ENCODE measurements at regions not wholly inside any gene's neighbourhood (a gene's known extent, or its start where the extent isn't known, plus 50 kb on each side); places are given as distances from the start of the nearest gene placed in this dataset.
"Not testable (repeated sequence)": the region's sequence is repeated elsewhere in the genome, so short reads cannot be mapped to it uniquely, and the experiment has no call there.

DNA sequence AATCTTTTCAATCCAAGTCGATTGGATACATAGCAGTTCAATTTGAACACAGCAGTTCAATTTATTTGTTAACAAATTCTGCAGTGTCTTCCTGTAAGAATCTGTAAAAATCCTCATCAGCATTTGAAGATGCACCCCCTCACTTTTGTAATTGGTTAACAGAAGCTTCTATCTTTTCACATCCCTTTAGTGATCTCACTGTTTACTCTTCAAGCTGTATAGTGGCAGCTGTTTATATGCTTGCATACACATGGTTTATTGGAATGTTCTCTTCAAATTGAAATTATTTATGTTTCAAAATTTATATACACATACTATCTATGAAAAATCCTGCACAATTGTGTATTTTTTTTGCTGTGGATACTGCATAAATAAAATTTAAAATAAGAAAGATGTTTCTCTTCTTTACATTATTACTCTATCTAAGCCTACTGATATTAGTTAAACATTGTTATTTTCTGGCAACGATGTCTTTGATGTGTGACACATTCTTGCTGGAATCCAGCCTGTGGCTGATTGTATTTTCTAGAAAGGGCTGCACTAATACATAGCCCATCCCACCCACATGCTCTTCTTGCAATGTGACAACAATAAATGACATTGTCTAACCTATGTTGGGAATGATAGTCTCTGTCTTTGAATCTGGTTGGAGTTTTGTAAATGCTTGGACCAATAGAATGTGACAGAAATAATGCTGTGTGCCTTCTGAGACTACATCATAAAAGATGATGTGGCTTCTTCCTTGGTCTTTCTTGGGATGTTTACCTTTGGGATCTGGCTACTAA is 573.0 kb downstream of the CD109 start:
- DNase-seq, result no peak

DNA sequence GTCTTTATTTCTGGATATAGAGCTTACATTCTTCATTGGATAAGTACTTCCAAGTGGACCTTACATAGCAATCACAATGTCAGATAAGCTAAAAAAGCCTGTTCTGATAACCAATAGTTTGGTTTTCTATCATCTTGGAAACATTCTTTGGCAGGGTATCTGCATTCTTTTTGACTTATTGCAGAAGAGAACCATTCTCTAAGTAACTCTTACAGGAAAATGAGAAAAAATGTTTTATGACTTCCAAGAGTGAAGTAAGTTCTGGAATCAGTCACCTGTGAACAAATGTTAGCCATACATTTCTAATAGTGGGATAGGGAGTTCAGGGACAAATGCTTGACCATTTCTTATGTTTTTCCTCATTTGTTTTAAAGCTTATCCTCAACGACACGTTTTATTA is 564.0 kb downstream of the CD109 start:
- no peak for DNase-seq

DNA sequence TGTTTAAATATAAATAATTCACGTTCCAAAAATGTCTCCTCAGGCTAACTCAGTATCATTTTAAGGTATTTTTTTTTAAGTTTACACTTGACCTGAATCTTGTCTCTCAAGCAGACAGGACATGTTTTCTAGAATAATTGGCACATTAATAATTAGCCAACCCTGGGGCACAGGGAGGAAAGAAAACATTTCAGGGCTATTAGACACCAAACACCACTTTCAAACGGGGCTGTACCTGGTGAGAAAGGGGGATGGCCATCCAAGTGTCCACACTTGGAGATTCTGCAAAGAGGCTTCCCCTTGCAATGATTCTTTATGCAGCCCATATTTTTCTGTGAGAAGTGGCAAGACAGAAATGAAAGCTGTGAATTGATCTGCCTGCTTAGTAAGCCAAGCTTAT is 560.8 kb downstream of the CD109 start:
- DNase-seq, result no peak

DNA sequence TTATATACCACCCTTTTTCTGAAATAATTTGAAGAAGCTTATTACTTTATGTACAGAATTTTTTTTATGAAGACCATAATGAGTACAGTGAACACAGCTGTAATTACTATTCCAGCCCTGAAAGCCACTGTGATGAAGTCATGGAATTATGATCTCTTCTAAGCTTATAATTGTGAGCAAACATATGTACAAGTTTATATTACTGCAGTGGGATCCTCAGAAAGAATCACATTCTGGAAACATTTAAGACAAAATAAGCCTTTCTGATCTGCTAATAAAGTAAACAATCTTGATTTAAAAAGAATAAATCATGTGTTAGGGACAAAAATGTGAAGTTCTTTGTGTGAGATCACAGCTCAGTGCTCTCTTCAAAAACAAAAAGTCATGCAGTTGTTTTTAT is 560.4 kb downstream of the CD109 start:
- no peak for DNase-seq

DNA sequence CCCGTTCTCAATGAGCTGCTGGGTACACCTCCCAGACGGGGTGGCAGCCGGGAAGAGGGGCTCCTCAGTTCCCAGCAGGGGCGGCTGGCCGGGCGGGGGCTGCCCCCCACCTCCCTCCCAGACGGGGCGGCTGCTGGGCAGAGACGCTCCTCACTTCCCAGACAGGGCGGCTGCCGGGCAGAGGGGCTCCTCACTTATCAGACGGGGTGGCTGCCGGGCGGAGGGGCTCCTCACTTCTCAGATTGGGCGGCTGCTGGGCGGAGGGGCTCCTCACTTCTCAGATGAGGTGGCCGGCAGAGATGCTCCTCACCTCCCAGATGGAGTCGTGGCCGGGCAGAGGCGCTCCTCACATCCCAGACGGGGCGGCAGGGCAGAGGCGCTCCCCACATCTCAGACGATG is 559.0 kb downstream of the CD109 start:
- DNase-seq, result not testable (repeated sequence)

DNA sequence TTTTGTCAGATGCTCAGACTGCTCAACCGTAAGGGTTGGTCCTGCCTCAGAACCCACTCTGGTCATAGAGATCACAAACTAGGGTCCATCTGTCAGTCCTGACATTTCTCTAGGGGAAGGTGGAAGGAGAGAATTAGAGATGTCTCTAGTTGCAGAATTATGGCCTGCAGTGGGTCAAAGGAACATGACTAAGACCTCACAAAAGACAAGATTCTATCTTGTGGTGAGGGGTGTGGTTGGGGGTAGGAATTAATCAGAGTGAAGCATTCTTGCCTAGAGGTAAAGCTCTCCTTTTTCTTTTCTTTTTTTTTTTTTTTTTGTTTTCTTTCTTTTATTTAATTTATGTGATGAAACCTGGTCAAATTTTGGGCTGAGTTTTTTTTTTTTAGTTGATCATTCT is 558.1 kb downstream of the CD109 start:
- DNase-seq, result not testable (repeated sequence)

DNA sequence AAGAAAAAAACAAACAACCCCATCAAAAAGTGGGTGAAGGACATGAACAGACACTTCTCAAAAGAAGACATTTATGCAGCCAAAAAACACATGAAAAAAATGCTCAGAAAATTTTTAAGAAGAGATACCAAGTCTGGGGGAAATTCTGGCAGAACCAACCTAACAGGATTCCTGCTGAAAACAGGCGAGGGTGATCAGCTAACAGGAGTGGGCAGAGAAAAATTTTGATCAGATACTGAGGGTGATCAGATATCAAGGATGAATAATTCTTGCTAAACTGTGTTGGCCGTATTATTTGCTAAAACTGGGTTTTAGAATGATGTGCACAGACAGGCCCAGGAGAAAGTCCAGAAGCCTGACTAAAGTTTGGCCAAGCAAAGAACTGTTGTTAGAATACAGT is 557.3 kb downstream of the CD109 start:
- no peak for DNase-seq

DNA sequence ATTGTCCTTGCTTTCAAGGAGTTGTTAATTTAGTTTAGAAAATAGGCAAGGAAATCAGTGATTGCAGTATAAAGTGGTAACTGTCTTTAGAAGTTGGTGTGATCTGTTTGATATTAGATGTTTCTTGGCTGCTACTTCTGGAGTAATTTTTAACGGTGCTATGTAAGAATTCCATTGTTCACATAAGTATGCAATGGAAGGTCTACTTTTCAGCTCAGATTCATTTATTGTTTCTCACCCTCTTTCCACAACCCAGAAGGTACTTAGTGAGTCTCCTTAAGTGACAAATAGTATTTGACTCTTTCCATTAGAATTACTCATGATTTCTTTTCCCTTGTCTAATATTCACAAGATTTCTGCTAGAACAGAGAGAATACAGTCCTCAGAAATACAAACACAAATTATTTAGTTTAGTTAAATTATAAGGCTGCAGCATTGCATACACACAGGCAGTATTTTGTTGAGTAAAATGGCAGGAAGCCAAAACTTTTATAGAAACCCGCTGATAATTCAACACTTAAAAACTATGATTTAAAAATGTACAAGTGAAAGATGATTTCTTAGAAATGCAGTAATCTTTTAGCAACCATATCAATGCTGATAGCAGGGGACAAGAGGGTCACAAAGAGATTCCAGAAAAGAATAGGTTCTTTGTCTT is 554.3 kb downstream of the CD109 start:
- DNase-seq, result no peak

DNA sequence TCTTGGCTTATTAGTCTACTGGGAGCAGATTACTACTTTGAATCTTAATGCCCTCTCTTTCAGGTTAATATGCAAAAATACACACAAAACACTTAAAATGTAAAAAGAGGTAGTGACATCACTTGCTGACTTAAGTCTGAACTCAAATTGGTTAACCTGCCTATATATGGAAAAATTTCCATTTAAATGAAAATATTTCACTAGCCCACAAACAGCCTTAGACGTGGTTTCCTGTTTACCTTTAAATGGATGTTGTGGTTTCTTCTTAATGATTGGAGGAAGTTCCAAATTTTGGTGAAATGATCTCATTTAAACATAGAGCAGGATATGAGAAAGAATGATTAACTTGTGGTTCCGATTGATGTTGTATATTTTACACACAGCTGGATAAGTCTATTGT is 553.7 kb downstream of the CD109 start:
- DNase-seq, result no peak

DNA sequence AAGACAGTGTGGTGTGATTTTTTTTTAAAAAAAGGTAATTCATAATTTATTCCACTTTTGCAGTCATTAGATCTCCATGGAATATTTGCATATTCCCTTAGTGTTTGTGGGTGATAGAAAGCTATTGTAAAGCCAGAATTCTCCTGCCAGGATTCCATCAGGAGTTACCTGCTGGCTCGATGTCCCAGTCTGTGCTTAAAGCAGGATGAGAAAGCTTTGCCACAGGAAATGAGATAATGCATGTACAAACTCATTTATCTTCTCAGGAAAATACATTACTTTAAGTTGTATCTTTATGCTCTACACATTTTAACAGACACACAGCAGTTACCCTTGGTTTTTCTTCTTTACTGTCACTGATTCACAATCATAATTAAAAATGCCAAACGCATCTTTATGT is 553.0 kb downstream of the CD109 start:
- DNase-seq, result no peak

DNA sequence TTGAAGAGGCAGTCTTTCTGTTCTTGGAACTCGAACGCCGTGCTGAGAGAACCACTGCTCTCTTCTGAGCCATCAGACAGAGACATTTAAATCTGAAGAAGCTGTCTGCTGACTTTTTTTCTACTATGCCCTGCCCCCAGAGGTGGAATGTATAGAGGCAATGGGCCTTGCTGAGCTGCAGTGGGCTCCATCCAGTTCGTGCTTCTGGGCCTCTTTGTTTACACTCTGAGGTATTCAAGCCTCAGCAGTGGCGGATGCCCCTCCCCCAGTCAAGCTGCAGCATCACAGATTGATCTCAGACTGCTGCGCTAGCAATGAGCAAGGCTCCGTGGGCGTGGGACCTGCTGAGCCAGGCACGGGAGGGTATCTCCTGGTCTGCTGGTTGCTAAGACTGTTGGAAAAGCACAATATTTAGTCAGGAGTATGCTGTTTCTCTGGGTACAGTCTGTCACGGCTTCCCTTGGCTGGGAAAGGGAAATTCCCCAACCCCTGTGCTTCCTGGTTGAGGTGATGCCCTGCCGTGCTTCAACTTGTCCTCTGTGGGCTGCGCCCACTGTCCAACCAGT is 526.8 kb downstream of the CD109 start:
- DNase-seq, result no peak

DNA sequence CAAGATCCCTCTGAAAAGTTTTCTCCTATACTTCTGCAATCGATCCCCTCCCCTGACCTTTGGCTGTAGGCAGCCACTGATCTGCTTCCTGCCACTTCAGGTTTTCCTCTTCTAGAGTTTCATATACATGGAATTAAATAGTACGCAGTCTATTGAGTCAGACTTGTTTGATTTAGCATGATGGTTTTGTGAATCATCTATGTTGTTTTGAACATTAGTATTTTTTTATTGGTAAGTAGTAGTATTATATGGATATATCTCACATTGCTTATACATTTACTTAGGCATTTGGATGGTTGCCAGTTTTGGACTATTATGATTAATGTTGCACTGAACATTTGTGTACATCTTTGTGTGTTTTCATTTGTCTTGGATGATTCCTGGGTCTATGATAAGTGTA is 518.0 kb downstream of the CD109 start:
- no peak for DNase-seq

DNA sequence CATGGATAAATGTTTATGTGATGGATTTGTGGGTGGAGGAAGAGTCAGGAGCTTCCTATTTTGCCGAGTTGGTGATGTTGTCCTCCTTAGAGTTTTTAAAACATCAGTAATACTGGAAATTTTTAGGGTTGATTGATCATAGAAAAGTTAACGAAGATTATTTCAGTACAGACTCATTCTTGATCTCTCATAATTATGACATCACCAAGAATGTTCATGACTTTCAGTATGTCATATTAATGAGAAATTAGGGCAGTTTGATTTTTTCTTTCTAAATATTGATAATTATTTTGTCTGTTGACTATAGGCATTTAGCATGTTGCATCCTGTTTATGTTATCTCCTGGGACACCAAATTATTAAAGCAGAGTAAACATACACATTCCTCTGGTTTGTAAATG is 512.2 kb downstream of the CD109 start:
- DNase-seq, result no peak

DNA sequence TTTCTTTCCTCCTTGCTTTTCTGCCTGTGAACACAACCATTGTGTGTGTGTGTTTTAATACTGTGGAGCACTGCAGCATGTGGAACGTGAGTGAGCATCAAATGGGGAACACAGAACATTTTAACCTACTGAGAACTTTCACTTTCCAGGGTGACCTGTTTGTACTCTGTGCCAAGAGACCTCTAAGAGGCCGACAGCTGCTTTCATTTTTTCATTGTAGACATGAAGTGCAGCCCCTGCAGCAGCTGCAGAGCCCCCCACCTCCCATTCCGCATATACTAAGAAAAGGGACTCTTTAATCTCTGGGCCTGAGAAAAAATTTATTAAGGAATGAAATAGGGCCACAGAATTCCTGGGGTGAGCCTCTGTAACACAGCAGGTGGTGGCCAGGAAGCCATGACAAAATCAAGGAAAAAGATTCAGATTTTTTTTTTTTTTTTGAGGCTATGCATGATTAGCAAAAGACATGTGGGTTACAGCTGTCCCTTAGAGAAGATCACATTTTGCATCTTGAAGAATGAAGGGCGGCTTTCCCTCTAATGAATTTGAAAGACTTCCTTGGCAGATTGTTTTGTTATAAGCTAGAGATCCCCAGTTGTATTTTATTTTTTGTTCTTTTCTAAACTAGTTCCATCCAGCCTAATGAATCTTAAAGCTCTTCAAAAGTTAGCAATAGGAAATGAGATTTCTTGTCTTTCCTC is 503.4 kb downstream of the CD109 start:
- DNase-seq, result no peak

DNA sequence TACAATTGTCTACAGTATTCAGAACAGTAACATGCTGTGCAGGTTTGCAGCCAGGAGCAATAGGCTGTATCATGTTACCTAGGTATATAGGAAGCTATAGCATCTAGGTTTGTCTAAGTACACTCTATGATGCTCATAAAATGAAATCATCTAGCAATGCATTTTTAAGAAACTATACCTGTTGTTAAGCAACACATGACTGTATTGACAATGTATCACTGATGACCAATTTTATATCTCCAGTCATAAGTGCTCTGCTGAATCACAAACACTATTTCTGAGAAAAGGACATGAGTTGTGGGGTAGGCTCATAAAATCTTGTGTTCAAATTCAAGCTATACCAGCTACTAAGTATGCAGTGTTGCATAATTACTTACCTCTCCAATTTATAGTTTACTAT is 501.3 kb downstream of the CD109 start:
- no peak for DNase-seq

DNA sequence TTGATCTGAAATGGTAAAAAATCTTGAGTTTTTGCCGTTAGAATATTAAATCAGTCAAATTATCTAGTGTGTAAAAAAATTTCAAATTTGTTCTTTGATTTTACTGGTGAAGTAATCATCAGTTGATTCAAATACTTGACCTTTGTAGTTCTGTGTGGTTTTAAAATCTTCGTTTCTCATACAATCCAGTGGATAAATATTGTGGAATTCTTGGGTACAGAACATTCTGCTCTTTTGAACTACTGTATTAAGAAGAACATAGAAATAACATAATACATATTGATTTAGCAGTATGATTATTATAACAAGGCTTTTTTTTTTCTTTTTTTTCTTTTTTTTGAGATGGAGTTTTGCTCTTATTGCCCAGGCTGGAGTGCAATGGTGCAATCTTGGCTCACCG is 491.8 kb downstream of the CD109 start:
- no peak for DNase-seq

DNA sequence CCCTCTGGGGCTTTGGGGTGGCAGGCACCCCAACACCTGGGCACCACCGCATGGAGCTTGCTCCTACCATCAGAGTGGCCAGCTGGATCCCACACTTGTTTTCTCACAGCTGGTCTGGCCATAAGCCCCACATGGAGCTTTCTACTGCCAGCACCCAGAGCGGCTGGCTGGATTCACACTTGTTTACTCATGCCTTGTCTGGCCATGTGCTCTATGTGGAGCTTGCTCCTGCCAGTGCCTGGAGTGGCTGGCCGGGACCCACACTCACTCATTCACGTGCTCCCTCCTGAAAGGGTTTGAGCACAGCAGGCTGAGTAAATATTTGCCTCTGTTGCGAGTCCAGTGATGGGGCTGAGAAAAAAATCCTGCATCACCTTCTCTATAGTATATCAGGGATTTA is 487.0 kb downstream of the CD109 start:
- DNase-seq, result no peak

DNA sequence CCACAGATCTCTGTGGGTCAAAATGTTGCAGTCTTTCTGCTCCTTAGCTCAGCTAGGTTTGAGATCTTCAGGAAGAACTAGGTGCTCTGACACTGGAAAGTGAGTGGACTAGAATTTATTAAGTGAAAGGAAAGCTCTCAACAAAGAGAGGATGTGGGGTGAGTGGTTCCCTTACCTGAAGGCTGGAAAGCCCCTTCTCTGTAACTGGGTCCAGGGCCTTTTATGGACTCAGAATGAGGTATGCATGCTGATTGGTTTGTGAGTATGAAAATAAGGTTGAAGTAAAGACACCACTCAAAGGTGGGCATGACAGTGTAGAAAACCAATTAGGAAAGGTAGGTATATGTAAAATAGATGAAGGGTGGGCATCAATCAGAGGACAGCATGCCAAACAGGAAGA is 485.5 kb downstream of the CD109 start:
- DNase-seq, result no peak

DNA sequence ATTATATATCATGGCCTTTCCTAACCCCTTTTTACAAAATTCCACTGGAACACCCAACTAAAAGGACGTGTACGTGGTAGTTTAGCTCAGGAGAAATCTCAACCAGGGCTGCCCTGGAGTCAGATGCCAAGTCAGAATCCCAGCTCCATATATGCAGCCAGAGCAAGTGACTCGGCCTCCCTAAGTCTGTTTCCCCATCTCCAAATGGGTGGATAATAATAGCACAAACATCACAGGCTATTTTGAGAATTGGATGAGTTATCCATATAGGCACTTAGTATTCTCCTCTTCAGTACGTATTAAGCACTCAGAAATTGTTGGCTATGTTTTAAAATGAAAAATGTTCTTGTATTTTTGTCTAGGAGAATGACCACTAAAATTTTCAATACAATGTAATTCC is 481.5 kb downstream of the CD109 start:
- no peak for DNase-seq

DNA sequence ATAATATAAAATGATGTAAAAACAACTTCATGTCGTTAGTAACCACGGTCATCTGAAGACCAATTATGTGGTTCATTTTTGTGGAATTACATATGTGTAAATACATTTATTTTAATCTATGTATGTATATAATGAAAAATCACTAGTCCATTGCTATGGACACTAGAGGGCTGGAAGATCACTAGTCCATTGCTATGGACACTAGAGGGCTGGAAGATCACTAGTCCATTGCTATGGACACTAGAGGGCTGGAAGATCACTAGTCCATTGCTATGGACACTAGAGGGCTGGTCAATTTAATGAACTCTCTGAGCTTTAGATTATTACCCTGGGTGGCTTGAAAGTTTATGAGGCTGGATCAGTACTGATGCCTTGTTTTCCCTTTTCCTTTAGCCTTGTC is 474.5 kb downstream of the CD109 start:
- not testable (repeated sequence) for DNase-seq

DNA sequence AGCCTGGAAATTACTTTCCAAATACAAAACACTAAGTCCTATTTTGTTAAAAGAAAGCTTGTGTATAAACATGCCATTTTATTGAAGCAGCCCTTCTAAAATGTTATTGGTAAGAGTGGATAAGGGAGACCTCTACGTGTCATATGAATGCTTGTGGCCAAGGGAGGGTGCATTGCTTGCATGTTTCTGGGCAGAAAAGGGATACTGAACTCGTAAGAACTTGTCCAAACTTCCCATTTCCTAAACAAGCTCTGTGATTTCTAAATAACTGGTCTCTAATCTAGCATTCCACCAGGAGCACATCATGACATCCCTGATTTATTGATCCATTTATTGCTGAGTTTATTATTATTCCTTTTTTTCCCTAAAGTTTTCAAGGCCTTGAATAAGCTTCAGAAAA is 474.1 kb downstream of the CD109 start:
- no peak for DNase-seq

DNA sequence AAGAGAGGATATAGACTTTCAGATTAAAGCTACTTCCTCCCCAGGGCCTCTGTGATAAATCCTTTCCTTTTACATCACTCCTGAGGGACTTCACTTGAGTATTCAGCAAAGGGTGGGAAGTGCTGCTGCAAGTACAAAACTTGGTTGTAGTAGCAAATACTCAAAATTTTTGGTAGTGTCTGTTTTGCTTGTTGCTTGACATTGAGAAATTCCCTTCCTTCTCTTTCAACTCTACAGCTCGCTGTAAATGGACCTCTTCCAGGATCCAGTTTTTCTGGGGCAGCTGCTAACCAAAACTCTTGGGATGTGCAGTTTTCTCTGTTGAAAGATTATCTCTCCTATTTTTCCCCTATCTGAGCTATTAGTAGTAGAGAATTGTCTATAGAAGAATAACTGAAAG is 472.0 kb downstream of the CD109 start:
- DNase-seq, result no peak

DNA sequence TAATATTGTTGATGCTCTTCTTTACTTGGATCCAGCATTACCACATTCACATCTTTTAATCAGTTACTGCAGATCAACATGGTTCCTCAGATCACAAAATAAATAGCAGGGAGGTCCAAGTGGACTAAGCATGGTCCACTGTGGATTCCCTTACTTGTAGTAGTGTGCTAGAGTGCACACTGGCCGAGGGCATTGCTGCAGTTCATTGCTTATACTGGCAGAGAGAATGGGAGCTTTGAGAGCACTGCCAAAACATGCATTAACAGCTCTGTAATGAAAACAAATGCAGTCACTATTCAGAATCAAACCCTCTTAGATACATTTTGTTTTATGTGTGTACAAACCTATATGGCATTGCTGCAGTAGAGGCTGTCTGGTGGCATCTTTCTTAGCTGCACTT is 471.5 kb downstream of the CD109 start:
- no peak for DNase-seq

DNA sequence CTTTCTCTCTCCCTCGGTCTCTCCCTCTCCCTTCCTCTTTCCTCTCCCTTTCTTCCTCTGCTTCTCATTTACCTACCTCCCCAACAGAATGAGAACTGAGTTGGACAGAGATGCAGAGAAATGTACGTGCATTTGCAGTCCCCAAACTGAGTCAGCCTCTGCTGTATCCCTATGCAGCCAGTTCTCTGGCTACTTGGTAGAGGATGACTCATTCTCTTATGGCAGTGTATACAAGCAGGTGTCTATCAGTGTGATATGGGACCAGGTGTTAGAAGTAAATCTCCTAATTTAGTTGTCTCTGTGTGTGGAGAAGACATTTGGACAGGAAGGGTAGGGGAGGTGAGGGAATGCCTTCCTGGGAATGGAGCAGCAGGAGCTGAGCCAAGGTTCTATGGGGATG is 470.8 kb downstream of the CD109 start:
- DNase-seq, result no peak

Measured in suppressor macrophage treated with lipopolysaccharide for 1 hour (primary cell).